HG03135 (cell line): ENCODE measurements at regions not wholly inside any gene's neighbourhood (a gene's known extent, or its start where the extent isn't known, plus 50 kb on each side); places are given as distances from the start of the nearest gene placed in this dataset.

Experiments
- ATAC-seq: cut with Tn5 transposase; IDR thresholded peaks from one replicate; pipeline ENCODE4 v1.9.1; 2021; ENCODE audit warnings: mild to moderate bottlenecking, moderate library complexity; ENCODE audit not compliant: unreplicated experiment

DNA sequence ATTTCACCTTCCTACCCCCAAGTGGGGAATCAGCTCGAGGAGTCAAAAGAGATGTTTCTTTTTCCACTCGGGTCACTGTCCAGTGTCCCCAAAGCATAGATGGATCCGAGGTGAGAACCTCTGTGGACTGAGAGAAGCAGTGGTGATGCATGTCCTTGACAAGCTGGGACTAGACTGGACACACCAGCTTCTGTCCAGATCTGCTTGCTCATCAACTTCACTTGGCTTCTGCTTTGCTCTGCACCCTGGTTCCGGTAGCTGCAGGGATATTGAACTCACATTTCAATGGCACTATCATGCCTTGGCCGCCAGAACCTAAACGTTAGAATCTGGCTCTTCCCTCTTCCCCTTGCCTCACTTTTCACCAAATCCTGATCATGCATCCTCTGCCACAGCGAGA lies 50.3 kb upstream of the CXCL12 start:
- ATAC-seq = no peak

DNA sequence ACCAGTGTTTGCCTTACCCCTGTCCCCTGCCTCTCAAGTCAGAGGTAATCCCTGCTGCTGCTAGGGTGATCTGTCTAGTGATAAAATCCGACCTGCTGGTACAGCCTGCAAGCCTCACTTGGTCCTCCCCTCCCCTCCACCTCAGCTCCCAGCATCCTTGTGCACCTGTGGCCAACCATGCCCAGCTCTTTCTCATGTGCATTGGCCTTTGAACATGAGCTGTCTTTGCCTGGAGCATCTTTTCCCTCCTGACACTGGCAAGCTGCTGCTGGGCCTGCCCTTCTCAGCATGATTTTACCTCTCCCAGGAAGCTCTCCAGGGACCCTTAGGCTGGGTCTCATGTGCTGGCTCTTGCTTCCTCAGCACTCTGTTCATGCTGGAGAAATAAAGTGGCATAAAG lies 51.3 kb upstream of the CXCL12 start:
- ATAC-seq = no peak

DNA sequence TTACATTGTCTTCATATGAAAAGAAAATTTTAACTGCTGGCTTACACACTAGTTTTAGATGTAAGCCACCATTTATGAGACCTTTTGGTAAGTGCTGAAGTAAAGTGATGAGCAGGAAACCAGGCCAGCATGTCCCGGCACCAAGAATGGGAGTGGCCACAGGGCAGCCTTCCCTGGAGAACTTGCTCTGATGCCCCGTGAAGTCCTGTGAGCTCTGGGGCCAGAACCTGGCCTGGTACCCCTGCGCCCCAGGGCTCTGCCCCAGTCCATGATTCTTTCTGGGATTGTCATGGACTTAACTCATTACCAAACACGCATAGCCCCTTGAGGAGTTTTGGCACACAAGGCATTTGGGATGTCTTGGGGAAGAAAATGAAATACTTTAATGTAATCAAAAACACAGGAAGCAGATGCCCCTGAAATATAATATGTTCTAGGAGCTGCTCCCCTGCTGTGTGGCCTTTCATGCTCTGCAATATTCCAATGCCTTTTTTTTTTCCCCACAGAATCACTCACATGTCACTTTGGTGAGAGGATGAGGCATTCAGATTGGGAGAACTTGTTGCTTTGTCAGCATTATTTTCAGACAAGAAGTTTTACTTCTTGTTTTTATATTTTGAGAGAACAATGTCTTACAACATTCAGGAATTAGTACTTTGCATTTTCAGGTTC lies 53.1 kb upstream of the CXCL12 start:
- no peak for ATAC-seq

DNA sequence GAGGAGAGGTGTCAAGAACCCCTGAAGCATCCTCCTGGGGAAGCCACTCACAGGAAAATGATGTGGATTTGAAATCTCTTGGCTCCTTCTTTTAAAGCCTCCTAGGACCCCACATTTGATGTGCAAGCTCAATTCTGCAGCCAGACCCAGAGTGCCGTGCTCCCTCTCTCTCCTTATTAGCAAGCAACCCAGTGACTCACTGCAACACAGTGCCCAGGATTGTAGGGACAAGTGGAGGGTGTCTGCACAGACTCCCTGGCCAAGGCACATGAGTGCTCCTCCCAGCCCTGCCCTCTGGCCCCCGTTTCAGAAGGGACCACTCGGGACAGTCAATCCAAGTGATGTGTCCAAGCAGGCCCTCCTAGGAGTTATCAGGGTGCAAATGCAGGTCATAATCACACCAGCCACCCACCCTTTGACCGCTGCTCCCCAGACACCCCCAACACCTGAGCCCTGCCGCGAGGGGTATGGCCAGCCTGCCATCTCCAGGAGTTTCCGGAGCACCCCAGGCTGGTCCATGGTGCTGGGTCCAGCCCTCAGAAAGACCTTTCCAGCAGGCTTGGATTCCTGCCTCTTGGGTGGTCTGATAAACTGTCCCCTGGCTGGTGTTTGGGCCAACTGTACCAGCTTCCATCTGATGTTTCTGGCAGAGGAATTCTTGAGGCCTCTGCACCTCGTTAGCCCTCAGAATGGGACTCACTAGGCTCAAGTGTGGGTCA lies 54.5 kb upstream of the CXCL12 start:
- ATAC-seq = no peak

DNA sequence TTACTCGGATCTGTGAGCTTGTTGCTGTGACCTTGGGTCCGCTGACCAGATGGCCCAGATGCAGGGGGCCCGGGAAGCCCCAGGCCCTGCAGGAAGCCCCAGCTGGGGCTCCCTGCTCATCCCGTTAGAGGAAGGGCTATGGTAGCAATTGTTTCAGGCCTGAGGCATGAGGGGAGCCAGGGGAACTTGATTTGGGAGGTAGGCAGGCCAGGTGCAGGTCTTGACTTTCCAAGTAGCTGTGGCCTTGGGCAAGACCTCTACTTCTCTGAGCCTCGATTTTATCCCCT lies 55.0 kb upstream of the CXCL12 start:
- no peak for ATAC-seq

DNA sequence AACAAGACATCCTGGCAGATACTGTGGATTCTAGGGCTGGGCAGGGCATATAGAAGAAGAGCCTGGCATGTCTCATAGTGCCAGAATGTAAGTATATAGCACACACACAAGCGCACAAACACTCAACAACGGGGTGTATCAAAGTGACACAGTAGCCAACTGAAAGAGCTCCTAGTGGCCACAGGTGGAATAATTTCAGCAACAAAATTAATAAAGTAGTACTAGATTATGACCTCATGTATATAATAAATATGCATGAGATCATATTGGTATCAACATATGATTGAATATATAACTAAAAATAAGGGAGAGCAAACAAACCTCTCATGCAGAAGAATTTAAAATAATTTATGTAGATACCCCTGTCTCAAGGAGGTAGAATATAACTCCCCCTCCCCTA lies 72.4 kb upstream of the CXCL12 start:
- no peak for ATAC-seq

DNA sequence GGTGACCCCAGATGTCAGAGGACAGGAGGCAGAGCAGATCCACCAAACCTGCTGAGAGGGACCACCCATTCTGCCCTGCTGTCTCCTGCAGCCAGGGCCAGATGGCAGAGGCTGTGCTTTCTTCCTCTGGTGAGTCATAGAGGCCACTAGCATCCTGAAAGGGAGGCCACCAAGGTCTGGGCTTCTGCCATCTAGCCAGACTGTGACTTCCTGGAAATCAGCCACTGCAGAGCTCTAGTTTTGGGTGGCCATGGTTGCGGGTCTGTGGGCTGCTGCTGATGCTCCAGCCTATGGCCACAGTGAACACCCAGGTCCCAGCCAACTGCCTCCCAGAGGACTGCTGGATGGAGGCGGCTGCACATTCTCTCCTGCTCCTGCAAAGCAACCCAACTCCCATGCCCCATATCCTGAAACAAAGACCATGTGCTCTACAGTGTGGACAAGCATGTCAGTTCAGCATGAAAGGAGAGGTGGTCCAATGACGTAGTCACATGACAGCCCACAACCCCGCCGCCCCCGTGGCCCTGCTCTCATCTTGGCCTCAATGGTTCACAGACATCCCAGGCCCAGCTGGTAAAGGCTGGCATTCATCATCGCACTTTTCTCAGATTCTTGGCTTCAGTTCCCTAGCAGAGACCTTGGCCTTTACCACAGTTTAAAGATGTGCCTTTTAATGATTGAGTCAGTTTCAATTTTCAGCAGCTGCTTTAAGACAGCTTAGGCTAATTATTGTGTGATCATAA lies 73.9 kb upstream of the CXCL12 start:
- no peak for ATAC-seq

DNA sequence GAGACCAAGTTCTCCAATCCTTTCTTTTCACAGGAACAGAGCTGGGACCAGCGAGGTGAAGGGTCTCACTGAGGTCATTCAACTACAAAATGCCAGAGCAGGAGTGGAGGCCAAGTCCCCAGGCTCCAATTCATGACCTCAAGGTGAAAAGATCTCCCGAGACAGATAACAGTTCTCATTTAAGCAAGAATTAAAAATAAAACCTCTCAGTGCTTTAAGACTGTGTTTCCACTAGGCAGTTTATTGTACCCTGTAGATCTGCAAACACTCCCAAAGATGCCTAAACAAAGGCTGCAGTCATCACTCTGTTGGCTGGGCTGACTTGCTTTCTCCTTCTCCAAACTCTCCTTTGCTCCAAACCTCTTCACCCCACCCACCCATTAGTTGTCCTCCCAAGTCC lies 74.8 kb upstream of the CXCL12 start:
- no peak for ATAC-seq

DNA sequence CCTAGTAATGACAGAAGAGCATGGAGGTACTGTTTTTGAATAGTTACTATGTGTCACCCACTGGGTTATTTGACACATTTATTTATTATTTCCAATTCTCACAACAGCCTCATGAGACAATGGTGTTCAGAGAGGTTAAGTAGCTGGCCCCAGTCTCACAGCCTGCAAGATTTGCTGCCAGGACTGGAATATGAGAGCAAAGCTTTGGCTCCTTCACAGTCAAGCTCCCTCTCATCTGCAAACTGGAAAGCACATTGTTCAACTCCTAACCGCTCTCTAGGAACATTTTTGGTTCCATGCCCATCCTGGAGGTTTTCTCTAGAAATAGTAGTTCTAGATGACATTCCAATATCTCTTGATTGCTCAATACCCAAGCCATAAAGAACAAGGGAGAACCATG lies 75.5 kb upstream of the CXCL12 start:
- no peak for ATAC-seq

DNA sequence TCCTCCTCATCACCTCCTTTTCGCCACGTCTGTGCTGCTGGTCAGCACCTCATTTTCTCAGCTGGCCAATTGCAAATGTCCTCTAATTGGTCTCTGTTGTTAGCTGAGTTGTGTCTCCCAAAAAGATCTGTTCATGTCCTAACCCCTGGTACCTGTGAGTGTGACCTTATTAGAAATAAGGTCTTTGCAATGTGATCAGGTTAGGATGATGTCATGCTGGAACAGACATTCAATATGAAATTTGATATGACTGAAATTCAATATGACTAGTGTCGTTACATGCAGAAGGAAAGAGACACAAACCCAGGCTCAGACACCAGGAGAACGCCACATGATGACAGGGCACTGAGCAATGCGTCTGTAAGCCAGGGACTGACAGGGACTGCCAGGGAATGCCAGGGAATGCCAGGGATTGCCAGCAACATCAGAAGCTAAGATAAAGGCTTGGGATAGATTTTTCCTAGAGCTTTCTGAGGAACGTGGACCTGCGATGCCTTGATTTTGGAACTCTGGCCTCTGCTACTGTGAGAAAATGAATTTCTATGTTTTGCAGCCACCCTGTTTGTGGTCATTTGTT lies 77.5 kb upstream of the CXCL12 start:
- ATAC-seq = no peak

DNA sequence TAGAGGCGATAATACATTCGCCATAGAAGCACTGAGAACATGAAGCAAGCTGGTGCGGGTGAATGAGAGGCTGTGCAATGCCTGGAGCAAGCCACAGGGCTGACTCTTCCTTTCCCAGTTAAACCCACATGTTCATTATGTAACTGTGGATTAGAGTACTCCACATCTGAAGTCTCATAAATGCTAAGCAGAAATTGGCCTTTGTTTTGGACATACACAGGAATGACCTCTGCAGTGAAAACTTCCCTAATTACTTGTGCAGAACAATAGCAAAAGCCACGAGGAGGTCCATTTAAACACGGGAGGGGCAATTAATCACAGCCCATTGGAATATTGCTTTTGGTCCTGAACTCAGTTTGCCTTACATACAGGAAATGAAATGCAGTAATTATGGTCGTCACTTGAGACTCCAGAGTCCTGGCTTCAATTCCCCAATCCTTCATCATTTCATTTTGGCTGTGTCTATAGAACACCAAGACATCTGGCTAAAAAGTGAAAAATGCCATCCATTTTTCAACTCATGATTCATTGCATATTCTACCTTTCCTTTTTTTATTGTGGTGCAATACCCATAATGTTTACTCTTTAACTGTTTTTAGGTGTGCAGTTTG lies 78.7 kb upstream of the CXCL12 start:
- ATAC-seq = no peak

DNA sequence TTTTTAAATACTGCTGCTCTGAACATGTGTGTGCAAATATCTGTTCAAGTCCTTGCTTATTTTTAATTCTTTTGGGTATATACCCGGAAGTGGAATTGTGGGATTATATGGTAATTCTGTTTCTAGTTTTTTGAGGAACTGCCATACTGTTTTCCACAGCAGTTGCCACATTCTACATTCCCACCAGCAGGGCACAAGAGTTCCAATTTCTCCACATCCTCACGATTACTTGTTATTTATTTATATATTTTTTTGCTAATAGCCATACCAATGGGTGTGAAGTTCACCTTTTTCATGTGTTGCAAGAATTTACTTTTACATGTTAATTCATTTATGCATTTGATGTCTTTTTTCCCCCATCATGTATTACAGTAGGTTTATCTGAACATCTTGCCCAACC lies 79.6 kb upstream of the CXCL12 start:
- no peak for ATAC-seq

DNA sequence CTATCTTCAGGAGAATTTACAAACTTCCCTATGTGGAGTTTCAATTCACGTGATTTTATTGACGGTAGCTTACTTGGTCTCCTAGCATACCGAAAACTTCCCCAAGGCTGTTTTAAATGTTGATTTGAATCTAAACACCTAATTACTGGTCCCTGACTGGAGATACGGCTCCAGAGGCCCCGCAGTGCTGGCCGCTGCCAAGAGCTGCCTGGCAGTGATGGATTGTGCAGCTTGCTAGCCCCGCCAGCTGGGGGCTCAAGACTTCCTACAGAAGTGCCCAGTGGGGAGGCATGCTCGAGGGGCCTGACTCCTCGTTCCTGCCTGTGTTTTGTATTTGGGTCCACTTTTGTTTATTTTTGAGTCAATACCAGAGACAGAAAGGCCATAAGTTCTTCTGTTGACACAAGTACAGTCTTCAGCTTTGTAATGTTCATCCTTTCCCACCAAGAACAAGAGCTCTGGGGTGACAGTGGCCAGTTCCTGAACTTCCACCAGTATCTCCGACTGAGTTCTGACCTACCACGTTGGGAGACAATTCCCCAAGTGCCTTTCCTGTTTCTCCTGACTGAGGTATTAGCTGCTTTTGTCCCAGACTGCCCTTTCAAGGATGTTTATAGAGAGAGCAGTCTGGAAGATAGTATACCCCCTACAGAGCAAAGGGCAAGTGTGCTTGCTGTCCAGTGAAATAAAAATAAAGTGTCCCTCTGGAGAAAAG lies 80.7 kb upstream of the CXCL12 start:
- ATAC-seq = no peak

DNA sequence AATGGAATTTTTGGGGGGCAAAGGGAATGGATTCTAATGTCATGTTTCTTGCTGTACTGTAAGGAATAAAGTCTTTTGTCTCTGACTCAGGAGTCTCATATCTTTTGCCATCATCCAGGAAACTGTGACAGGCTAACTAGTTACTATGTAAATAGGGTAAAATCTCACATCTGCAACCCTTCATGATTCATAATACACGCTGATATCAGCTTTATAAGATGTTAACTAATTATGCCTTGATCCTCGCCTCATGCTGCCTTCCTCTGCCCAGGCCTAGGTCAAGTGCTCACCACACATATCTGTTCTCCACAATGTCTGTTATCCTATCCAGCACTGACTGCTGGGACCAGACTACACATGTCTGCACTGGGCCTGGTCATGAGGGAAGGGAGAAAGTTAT lies 81.3 kb upstream of the CXCL12 start:
- no peak for ATAC-seq

DNA sequence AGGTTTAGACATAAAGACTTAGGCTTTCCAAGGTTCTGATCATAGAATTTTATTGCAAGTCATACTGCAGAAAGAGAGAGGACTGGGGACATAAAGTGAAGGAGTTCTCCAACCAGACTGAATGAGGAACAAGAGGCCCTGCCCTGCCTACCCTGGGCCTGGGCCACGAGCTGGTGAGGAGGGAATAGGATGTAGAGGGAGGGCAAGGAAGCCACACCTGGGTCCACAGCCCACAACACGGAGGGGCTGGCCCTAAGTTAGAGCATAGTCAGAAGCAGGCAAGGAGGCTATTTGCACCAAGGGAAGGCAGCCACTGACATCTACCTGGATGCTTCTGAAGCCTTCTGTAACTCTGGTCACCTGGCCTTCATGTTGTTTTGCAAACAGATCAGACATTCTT lies 82.2 kb upstream of the CXCL12 start:
- ATAC-seq = no peak

DNA sequence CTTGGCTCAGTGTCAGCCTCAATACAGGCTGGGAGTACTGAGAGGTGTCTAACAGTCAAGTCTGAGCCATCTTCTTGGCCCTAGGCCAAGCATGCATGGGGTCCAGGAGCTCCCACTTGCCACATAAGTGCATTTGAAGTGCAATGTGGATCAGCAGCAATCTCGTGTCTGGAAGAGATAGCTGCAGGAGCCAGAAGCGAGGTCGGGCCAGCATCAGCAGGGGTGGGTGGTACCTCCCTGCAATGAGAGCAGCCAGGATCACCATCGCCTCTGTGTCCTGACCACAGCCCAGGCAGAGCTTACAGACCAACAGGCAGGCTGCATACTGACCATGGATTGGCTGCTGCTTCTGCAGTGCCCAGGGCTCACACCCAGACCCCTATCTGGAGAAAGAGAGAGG lies 83.0 kb upstream of the CXCL12 start:
- no peak for ATAC-seq

DNA sequence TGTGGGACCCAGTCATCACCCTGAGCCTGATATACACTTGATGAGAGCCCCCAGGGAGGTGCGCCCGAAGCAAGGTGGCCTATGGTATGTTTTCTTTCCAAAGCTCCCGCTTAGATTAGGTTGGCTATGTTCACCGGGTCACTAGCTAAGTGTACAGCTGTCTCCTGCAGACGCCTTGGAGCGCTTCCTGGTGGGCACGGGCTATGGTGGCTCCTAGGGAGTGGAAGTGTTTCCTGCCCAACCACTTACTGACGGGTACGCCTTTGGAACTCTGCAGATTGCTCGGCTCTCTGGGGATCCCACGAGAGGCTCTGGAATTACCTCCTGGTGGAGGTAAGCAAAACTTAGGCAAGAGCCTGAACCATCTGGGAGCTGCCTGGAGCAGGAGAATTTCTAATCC lies 83.6 kb upstream of the CXCL12 start:
- ATAC-seq = no peak

DNA sequence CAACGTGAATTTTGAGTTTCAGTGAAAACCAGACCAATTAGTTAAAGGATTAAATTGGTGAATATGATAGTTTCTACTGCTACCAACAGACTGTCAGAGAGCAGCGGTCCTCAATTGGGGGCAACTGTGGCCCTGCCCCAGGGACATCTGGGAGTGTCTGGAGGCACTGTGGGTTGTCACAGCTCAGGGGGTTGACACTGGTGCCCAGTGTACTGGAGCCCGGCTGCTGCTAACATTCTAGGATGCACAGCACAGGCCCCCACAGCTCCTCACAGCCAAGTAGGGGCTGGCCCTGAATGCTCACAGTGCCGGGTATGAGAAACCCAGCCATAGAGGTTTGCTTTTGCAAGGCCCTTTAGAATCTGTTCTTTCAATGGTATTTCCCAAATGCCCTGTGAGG lies 84.1 kb upstream of the CXCL12 start:
- ATAC-seq = no peak

DNA sequence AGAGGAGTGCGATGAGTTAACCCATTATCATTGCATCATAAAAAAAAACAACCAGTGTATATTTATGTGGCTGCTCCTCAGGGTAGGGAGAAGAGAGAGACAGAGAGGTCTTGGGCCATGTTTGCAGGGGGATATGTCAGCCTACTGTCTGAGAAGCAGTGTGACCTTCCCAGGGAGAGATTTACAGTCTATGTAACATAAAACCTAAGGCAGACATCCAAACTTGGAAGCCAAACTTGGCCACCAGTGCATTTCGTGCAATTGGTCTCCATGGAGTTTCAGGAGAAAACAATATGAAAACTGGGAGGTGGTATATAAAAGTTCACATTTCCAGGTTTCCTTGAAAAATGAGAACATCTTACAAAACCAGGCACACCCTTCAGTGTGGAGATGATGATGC lies 85.9 kb upstream of the CXCL12 start:
- ATAC-seq = no peak

DNA sequence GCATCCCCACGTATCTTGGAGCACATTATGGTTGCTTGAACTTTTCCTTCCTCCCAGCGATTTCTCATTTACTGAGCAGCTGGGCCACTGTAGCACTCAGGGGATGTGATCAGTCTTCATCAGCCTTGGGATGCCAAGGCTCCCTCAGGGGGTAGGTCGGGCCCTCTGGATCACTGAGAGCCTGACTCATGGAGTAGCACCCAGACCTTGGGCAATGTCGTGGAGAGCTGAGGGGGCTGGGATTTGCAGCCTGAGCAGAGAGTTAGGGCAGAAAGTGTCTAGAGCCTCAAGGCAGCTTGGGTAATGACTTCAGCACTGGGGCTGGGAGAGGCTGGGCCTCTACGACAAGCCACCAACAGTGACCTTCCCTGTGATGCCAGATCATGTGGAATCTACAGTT lies 86.5 kb upstream of the CXCL12 start:
- no peak for ATAC-seq

DNA sequence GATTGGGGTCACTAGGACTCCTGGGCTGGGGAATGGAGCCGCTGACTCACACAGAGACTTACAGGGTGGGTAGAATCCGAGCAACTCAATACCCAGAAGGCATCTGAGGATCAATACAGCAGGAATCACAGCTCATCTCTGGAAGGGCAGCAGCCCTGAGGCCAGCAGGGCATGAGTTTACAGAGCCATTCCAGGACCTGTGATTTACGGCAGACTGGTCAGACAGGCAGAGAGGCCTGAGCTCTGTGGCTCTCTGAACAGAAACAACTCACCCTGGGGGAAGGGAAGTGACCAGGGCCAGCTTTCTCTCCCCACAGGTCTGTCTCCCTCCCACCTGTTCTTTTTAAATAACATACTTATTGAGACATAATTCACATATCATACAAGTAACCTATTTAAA lies 88.2 kb upstream of the CXCL12 start:
- ATAC-seq = no peak
